Activated naive CD4-positive, alpha-beta T cell treated with anti-CD3 and anti-CD28 coated beads for 36 hours (primary cell): ENCODE measurements at regions not wholly inside any gene's neighbourhood (a gene's known extent, or its start where the extent isn't known, plus 50 kb on each side); places are given as distances from the start of the nearest gene placed in this dataset.
"Not testable (repeated sequence)": the region's sequence is repeated elsewhere in the genome, so short reads cannot be mapped to it uniquely, and the experiment has no call there.

Source experiments
- CTCF ChIA-PET: fragments of 350-600 bp; sonication (Branson Sonifier 250); formaldehyde crosslinking; loops from one replicate; lab custom pipeline; 2021; ENCODE audit warnings: antibody characterized with exemption; lab: Charles Lee
- DNase-seq: peaks from one replicate; pipeline ENCODE4 v3.0.0-alpha.2; 2020
- H3K27ac Mint-ChIP-seq: one replicate; pipeline ENCODE4 v1.8.0; 2021; ENCODE audit warnings: mild to moderate bottlenecking, mixed read lengths
- H3K27me3 Mint-ChIP-seq: one replicate; pipeline ENCODE4 v1.8.0; 2021; ENCODE audit warnings: low read depth, mixed read lengths
- H3K36me3 Mint-ChIP-seq: one replicate; pipeline ENCODE4 v1.8.0; 2021; ENCODE audit warnings: low read depth, mixed read lengths
- H3K4me1 Mint-ChIP-seq: one replicate; pipeline ENCODE4 v1.8.0; 2021; ENCODE audit warnings: low read depth, mixed read lengths
- H3K4me3 Mint-ChIP-seq: one replicate; pipeline ENCODE4 v1.8.0; 2021; ENCODE audit warnings: mild to moderate bottlenecking, moderate library complexity, mixed read lengths
- H3K9me3 Mint-ChIP-seq: one replicate; pipeline ENCODE4 v1.8.0; 2021; ENCODE audit warnings: mixed read lengths
- intact Hi-C: fragments of 100-400 bp; cut with micrococcal nuclease; formaldehyde crosslinking; loops from one replicate; pipeline ENCODE4 v1.15.1; 2023

DNA sequence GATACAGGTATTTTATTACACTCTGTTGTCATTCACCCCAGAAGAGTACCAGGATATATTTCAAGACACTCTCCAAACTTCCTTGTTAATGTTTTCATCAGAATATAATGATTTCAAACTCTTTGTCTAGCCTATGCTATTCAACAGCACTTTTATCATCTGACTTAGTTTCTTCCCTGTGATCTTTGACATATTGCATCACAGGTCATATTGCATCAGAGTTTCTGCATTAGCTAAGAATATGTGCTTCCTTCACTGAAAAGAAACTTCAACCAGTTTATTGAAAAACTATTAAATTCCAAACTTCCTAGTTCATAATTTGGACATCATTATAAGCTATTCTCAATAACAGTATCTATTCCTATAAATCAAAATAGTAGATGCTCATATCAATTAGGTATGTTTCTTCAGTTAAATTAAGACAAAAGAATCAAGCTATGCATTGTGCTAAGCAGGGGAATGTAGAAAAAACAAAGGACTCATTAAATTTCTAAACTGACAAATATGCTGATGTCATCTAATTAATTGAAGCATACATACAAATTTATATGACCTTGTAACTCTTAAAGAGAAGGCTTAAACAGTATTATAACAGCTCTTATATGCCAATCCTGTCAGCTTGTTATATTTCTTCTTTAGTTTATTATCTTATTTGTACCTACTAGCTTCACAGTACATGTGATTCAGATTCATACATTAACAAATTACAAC is 361.8 kb upstream of the LUZP2 start:
- no peaks in the 10 kb centered on the region for H3K27me3 Mint-ChIP-seq
- no peaks in the 10 kb centered on the region for H3K36me3 Mint-ChIP-seq
- DNase-seq, result no peak
- H3K9me3 Mint-ChIP-seq, result peaks cover 5% of the 10 kb centered on the region
- H3K4me3 Mint-ChIP-seq, result no peak overlapping the region
- H3K27ac Mint-ChIP-seq, result no peak overlapping the region
- no peaks in the 10 kb centered on the region for H3K4me1 Mint-ChIP-seq
- intact Hi-C loops, result no loop called here
- CTCF ChIA-PET, result interaction anchor here (0.6 to 0.7 kb wide), 2 partner anchors 330 to 621 kb away, joined by 3 read pairs; no protein-coding TSS in a partner anchor

DNA sequence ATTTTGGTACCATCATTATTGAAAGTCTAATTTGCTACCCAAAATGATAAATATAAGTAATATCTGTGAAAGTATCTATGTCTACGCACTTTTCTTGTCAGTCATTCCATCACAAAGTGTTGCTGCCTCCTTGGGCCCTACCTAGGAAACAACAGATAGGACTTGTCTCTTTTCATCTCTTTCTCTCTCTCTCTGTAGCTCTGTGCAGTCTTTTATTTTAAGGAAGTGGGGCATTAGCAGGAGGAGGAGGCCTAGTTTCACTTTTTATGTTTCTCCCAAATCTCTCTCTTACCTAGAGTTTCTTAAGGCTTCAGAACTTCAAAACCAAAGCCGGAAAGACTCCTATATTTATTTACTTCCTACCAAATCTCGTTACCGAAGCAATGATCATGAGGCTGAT is 354.8 kb upstream of the LUZP2 start:
- H3K9me3 Mint-ChIP-seq, result peaks cover 5% of the 10 kb centered on the region

DNA sequence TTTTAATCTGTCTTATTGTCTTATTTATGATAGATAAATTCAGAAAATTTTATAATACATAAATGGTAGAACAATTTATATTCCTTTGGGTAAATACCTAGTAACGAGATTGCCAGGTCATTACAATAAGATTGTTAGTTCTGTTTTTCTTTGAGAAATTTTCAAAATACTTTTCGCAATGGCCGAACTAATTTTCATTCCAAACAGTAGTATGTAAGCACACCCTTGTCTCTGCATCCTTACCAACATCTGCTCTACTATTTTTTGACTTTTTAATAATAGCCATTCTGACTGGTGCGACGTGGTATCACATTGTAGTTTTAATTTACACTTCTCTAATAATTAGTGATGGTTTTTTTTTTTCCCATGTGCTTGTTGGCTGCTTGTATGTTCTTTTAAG is 351.4 kb upstream of the LUZP2 start:
- no peak for DNase-seq
- Mint-ChIP-seq H3K27ac (no peak overlapping the region), H3K4me1 (no peaks in the 10 kb centered on the region), H3K36me3 (no peaks in the 10 kb centered on the region), H3K4me3 (no peak overlapping the region), H3K9me3 (peaks cover 9% of the 10 kb centered on the region), H3K27me3 (no peaks in the 10 kb centered on the region)
- CTCF ChIA-PET, result no interaction called here
- intact Hi-C loops, result no loop called here

More for the DNA sequence above, 354.8 kb upstream of the LUZP2 start:
- no peak for DNase-seq
- no peak overlapping the region for H3K4me3 Mint-ChIP-seq
- no peaks in the 10 kb centered on the region for H3K36me3 Mint-ChIP-seq
- intact Hi-C loops, result no loop called here
- no peaks in the 10 kb centered on the region for H3K27me3 Mint-ChIP-seq
- H3K27ac Mint-ChIP-seq, result no peak overlapping the region
- H3K4me1 Mint-ChIP-seq, result no peaks in the 10 kb centered on the region
- CTCF ChIA-PET, result no interaction called here

DNA sequence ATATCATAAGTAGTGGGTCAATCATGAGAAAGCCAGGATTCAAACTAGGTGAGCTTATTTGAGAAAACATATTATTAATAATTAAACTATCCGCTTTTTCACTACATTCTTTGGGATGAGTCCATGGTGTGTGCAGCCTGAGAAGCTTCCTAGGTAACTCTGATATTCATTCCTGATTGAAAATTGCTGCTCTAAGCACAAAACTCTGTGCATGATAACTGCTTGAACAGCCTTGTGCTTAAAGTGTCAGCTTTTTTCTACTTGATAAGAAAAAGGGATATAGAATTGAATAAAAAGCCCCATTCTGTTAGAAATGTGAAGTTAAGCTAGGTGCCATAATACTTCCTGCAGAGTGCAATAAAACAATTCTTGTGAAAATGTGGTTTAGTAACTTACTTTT is 343.5 kb upstream of the LUZP2 start:
- Mint-ChIP-seq H3K9me3 (peaks cover 8% of the 10 kb centered on the region), H3K27me3 (no peaks in the 10 kb centered on the region)
- CTCF ChIA-PET, result no interaction called here

DNA sequence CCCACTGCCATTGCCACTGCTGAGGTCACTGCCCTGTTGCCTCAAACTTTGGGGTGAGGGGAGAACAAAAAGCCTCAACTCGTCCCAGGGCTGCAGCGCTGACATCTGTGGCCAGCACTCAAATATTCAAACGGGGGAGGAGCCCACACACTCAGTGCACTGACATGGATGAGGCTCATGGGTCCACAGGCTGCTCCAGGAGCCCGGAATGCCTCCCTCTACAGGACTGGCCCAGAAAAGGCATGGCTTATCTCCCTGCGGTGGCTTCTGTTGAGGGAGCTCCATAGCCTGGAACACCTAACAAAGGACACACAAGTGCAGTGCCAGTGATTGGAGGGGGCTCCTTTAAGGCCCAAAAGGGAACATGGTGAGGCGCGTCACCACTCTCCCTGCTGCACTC is 341.1 kb upstream of the LUZP2 start:
- DNase-seq, result no peak
- CTCF ChIA-PET, result no interaction called here
- Mint-ChIP-seq H3K4me1 (no peaks in the 10 kb centered on the region), H3K36me3 (no peaks in the 10 kb centered on the region), H3K27ac (no peak overlapping the region), H3K27me3 (no peaks in the 10 kb centered on the region), H3K4me3 (no peak overlapping the region), H3K9me3 (peaks cover 4% of the 10 kb centered on the region)
- intact Hi-C loops, result no loop called here

More for the DNA sequence above, 343.5 kb upstream of the LUZP2 start:
- DNase-seq, result no peak
- H3K4me1 Mint-ChIP-seq, result no peaks in the 10 kb centered on the region
- intact Hi-C loops, result no loop called here
- no peaks in the 10 kb centered on the region for H3K36me3 Mint-ChIP-seq
- H3K27ac Mint-ChIP-seq, result no peak overlapping the region
- H3K4me3 Mint-ChIP-seq, result no peak overlapping the region

DNA sequence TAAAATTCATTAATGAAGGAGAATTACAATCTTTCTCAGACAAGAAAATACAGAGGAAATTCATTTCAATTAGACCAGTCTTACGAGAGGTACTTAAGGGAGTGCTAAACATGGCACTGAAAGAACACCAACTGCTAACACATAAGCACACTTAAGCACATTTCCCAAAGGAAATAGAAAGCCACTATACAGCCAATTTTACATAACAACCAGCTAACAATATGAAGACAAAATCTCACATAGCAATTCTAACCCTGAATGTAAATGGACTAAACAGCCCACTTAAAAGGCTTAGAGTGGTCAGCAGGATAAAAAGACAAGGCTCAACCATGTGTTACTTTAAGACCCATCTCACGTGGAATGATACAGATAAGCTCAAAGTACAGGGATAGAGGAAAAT is 339.5 kb upstream of the LUZP2 start:
- Mint-ChIP-seq H3K27ac (no peak overlapping the region), H3K36me3 (no peaks in the 10 kb centered on the region), H3K27me3 (no peaks in the 10 kb centered on the region), H3K9me3 (peaks cover 6% of the 10 kb centered on the region), H3K4me1 (no peaks in the 10 kb centered on the region), H3K4me3 (no peak overlapping the region)
- no peak for DNase-seq
- CTCF ChIA-PET, result no interaction called here
- intact Hi-C loops, result no loop called here

DNA sequence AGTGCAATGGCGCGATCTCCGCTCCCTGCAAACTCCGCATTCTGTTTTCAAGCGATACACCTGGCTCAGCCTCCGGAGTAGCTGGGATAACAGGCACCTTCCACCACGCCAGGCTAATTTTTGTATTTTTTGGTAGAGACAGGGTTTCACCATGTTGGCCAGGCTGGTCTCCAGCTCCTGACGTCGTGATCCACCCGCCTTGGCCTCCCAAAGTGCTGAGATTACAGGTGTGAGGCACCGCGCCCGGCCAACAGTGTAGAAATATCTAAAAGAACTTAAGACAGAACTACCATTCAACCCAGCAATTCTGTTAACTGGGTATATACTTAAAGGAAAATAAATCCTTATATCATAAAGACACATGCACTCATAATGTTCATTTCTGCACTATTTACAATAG is 335.3 kb upstream of the LUZP2 start:
- Mint-ChIP-seq H3K9me3 (peaks cover 5% of the 10 kb centered on the region), H3K27me3 (no peaks in the 10 kb centered on the region), H3K4me3 (no peak overlapping the region), H3K4me1 (no peaks in the 10 kb centered on the region), H3K36me3 (no peaks in the 10 kb centered on the region), H3K27ac (no peak overlapping the region)
- intact Hi-C loops, result no loop called here
- no peak for DNase-seq
- CTCF ChIA-PET, result no interaction called here

DNA sequence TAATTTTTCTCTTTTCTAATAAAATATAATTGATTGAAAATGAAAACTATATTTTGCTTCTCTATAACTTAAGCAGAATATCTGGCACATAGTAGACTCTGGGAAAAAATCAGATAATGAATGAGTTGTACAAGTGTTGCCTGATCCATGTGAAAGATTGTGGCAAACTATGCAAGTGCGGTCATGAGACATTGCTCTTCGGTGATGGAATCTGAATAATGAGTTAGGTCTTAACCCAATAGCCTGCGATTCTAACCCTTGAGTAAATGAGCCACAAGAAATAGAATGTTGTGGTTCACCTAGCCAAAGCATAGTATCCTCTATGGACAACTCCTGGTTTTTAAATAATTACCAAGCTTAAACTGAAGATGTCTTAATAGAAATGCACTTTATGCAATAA is 333.7 kb upstream of the LUZP2 start:
- intact Hi-C loops, result no loop called here
- no peaks in the 10 kb centered on the region for H3K4me1 Mint-ChIP-seq
- CTCF ChIA-PET, result interaction anchor here (0.6 kb wide), 1 partner anchor 786 kb away, joined by 3 read pairs; no protein-coding TSS in a partner anchor
- peaks cover 5% of the 10 kb centered on the region for H3K9me3 Mint-ChIP-seq
- H3K27ac Mint-ChIP-seq, result no peak overlapping the region
- no peak for DNase-seq
- no peaks in the 10 kb centered on the region for H3K27me3 Mint-ChIP-seq
- no peak overlapping the region for H3K4me3 Mint-ChIP-seq
- H3K36me3 Mint-ChIP-seq, result no peaks in the 10 kb centered on the region

DNA sequence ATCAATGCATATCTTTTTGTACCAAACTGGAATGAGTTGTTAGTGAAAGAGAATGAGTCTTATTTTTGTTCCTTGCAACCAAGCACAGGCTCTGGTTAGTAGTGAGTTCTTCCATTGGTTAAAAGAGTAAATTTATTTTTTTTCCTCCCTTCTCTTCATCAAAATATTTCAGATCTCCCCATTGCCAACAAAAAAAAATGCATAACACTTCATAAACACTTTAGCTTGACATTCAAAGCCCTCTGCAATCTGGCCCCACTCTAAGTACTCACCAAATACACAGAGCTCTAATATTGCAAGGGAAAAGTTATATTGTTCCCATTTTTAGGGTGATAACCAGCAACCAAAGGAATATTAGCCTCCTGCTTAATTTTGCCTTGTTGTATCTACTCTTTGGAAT is 333.0 kb upstream of the LUZP2 start:
- no peaks in the 10 kb centered on the region for H3K4me1 Mint-ChIP-seq
- no peaks in the 10 kb centered on the region for H3K36me3 Mint-ChIP-seq
- DNase-seq, result no peak
- CTCF ChIA-PET, result no interaction called here
- no peak overlapping the region for H3K27ac Mint-ChIP-seq
- H3K9me3 Mint-ChIP-seq, result peaks cover 5% of the 10 kb centered on the region
- no peak overlapping the region for H3K4me3 Mint-ChIP-seq
- intact Hi-C loops, result no loop called here
- no peaks in the 10 kb centered on the region for H3K27me3 Mint-ChIP-seq

DNA sequence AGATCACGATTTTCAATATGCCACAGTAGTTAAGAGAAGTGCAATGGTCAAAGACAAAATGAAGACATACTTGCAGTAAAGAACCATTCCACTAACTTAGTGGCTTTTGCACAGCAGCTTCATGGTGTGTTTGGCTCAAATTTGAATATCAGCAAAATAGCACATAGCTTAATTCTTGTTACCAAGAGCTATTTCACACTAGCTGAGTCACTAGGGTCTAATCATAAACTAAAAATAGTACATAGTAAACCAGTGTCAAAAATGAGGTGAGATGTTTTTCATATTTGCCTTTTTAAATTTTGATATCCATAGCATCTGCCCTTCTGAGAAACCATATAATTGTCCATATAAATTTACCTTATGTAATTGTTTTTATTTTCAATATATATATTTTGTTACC is 325.0 kb upstream of the LUZP2 start:
- Mint-ChIP-seq H3K4me1 (no peaks in the 10 kb centered on the region), H3K4me3 (no peak overlapping the region), H3K9me3 (no peaks in the 10 kb centered on the region), H3K27ac (no peak overlapping the region), H3K36me3 (no peaks in the 10 kb centered on the region), H3K27me3 (no peaks in the 10 kb centered on the region)
- DNase-seq, result no peak
- CTCF ChIA-PET, result no interaction called here
- intact Hi-C loops, result no loop called here

DNA sequence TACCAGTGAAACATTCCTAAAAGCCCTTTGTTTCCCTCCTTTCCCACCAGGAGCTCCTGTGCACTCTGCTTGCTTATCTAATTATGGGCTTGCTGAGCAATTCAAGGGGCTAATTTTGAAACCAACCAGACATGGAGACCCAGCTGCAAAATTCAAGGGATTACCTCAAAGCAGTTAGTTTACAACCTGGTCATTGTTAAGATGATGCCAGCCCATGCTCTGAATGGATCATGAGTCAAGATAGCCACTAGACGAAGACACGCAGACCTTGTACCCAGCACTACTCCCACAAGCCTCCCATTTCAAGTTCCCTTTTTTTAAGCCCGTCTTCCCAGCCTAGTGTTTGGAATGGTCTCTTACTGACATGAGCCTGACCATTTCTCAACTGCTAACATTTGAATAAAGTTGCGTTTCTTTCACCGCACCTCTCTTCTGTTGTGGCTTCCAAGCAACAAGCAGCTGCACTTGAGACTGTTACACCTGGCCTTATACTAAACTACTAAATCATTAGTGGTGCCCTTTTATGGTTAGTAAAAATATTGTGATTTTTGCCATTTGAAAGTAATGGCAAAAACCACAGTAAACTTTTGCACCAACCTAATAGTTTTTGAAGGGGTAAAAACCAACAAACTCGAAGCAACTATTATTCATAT is 315.3 kb upstream of the LUZP2 start:
- H3K4me1 Mint-ChIP-seq, result no peaks in the 10 kb centered on the region
- CTCF ChIA-PET, result no interaction called here
- H3K4me3 Mint-ChIP-seq, result no peak overlapping the region
- H3K9me3 Mint-ChIP-seq, result peaks cover 9% of the 10 kb centered on the region
- intact Hi-C loops, result no loop called here
- H3K27ac Mint-ChIP-seq, result no peak overlapping the region
- no peaks in the 10 kb centered on the region for H3K36me3 Mint-ChIP-seq
- DNase-seq, result no peak
- H3K27me3 Mint-ChIP-seq, result no peaks in the 10 kb centered on the region

DNA sequence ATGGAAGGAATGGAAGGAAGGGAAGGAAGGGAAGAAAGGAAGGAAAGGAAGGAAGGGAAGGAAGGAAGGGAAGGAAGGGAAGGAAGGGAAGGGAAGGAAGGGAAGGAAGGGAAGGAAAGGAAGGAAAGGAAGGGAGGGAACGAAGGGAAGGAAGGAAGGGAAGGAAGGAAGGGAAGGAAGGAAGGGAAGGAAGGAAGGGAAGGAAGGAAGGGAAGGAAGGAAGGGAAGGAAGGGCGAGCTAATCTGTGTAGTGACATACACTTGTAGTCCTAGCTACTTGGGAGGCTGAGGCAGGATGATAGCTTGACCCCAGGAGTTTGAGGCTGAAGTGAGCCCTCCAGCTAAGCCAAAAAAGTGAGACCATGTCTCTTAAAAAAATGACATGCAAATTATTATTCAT is 311.3 kb upstream of the LUZP2 start:
- H3K4me3 Mint-ChIP-seq, H3K27ac Mint-ChIP-seq, H3K4me1 Mint-ChIP-seq, H3K27me3 Mint-ChIP-seq, intact Hi-C loops, H3K36me3 Mint-ChIP-seq, CTCF ChIA-PET, DNase-seq: not testable (repeated sequence)
- H3K9me3 Mint-ChIP-seq, result peaks cover 15% of the 10 kb centered on the region

DNA sequence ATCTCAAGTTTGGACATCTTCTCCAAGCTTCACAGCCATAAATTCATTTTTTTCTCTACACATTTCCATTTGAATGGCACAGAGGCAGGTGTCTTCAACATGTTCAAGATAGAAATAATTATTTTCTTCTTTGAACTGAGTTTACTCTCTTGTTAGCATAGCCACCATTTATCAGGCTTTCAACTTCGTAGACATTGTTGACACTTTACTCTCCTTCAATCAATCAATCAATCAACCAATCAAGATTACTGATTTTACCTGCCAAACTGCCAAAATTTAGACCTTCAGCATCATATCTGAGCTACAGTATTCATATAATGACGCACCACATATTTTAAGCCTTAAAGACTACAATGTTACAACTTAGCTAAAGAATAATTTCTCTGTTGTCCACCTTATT is 300.1 kb upstream of the LUZP2 start:
- no peak for DNase-seq
- Mint-ChIP-seq H3K36me3 (no peaks in the 10 kb centered on the region), H3K27ac (no peak overlapping the region), H3K9me3 (peaks cover 12% of the 10 kb centered on the region), H3K27me3 (no peaks in the 10 kb centered on the region), H3K4me1 (no peaks in the 10 kb centered on the region), H3K4me3 (no peak overlapping the region)
- CTCF ChIA-PET, result no interaction called here
- intact Hi-C loops, result no loop called here
